Neural crest cell (in vitro differentiated cells): ENCODE measurements at regions not wholly inside any gene's neighbourhood (a gene's known extent, or its start where the extent isn't known, plus 50 kb on each side); places are given as distances from the start of the nearest gene placed in this dataset.

Experiments used
- DNase-seq: peaks from one replicate; pipeline ENCODE4 v3.0.0; 2021; ENCODE audit warnings: low read depth, mixed read lengths, low spot score
- H3K27ac Mint-ChIP-seq: one replicate; pipeline ENCODE4 v1.8.0; 2021; ENCODE audit warnings: mild to moderate bottlenecking, mixed read lengths; ENCODE audit not compliant: unreplicated experiment
- H3K27me3 Mint-ChIP-seq: 2 replicates; pipeline ENCODE4 v1.8.0; 2021; ENCODE audit warnings: low read depth, mild to moderate bottlenecking, mixed read lengths
- H3K36me3 Mint-ChIP-seq: 2 replicates; pipeline ENCODE4 v1.8.0; 2021; ENCODE audit warnings: low read depth, mild to moderate bottlenecking, mixed read lengths
- H3K4me1 Mint-ChIP-seq: 2 replicates; pipeline ENCODE4 v1.8.0; 2021; ENCODE audit warnings: mixed read lengths
- H3K4me3 Mint-ChIP-seq: one replicate; pipeline ENCODE4 v1.8.0; 2021; ENCODE audit warnings: mild to moderate bottlenecking, mixed read lengths
- H3K9me3 Mint-ChIP-seq: 2 replicates; pipeline ENCODE4 v1.8.0; 2021; ENCODE audit warnings: mixed read lengths
- CTCF ChIP-seq: fragments of 200-600 bp; sonication (generic); conservative IDR thresholded peaks from 2 replicates; pipeline ENCODE4 v1.5.0; 2021; ENCODE audit warnings: antibody characterized with exemption, mild to moderate bottlenecking

- no peak overlapping the region for H3K4me3 Mint-ChIP-seq
Measured at GRCh38 chr4:53802500-53802899, 211.2 kb upstream of the LNX1 start.

DNA sequence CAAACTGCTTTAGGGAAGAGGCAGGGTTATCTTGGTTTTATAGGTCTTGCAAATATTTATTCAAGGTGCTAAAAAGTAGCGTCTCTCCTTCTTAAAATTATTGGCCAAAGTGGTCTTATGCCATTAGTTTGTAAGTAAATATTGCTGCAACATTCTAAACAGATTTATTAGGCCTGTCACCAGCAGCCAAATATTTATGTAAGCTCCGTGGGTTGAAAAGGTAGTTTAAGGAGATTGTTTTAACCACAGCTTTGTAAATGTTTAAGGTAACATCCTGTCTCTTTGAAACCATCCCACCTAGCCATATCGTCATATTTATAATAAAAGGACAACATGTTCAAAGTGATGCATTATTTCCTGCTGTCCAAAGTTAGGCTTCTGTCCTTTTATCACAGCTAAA, 210.1 kb upstream of the LNX1 start:
- TF ChIP-seq CTCF = no peak
- Mint-ChIP-seq H3K4me3 (no peak overlapping the region), H3K27ac (no peak overlapping the region), H3K4me1 (no peaks in the 10 kb centered on the region), H3K9me3 (no peaks in the 10 kb centered on the region), H3K27me3 (no peaks in the 10 kb centered on the region), H3K36me3 (no peaks in the 10 kb centered on the region)
- DNase-seq = no peak

More at GRCh38 chr4:53802500-53802899, 211.2 kb upstream of the LNX1 start:
- no peak for TF ChIP-seq CTCF
- no peaks in the 10 kb centered on the region for H3K27me3 Mint-ChIP-seq
- no peaks in the 10 kb centered on the region for H3K9me3 Mint-ChIP-seq
- no peaks in the 10 kb centered on the region for H3K4me1 Mint-ChIP-seq
- no peaks in the 10 kb centered on the region for H3K36me3 Mint-ChIP-seq
- H3K27ac Mint-ChIP-seq = no peak overlapping the region
- DNase-seq = no peak

GRCh38 chr4:53800741-53801140, 209.5 kb upstream of the LNX1 start:
- Mint-ChIP-seq H3K36me3 (no peaks in the 10 kb centered on the region), H3K9me3 (no peaks in the 10 kb centered on the region), H3K4me1 (no peaks in the 10 kb centered on the region), H3K4me3 (no peak overlapping the region), H3K27ac (no peak overlapping the region), H3K27me3 (no peaks in the 10 kb centered on the region)
- no peak for TF ChIP-seq CTCF
- no peak for DNase-seq

GRCh38 chr4:53793096-53793495, 201.8 kb upstream of the LNX1 start:
- Mint-ChIP-seq H3K36me3 (no peaks in the 10 kb centered on the region), H3K4me1 (no peaks in the 10 kb centered on the region)

DNA sequence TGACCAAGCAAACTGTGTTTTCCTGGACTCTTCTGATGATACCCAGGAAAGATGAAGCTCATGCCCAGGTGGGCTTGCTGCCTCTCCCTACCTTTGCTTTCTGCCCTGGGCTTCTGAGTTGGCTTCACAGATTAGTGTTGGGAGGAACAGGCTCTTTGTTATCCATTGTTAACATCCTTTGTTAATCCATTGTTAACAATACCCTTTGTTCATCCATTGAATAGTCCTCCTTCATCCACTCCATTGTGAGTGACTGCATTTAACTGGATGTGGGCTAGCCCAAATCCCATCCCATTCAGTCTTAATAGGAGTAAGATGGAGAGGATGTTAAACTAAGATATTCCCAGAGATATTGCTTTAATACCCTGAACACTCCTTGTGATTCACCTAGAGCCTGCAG, 199.0 kb upstream of the LNX1 start:
- no peak for DNase-seq
- Mint-ChIP-seq H3K4me1 (no peaks in the 10 kb centered on the region), H3K9me3 (no peaks in the 10 kb centered on the region), H3K27ac (no peak overlapping the region), H3K36me3 (no peaks in the 10 kb centered on the region), H3K4me3 (no peak overlapping the region), H3K27me3 (peaks cover 2% of the 10 kb centered on the region)
- no peak for TF ChIP-seq CTCF

More at GRCh38 chr4:53793096-53793495, 201.8 kb upstream of the LNX1 start:
- peaks cover 2% of the 10 kb centered on the region for H3K27me3 Mint-ChIP-seq
- H3K4me3 Mint-ChIP-seq = no peak overlapping the region
- no peaks in the 10 kb centered on the region for H3K9me3 Mint-ChIP-seq
- TF ChIP-seq CTCF = no peak
- no peak for DNase-seq
- no peak overlapping the region for H3K27ac Mint-ChIP-seq

DNA sequence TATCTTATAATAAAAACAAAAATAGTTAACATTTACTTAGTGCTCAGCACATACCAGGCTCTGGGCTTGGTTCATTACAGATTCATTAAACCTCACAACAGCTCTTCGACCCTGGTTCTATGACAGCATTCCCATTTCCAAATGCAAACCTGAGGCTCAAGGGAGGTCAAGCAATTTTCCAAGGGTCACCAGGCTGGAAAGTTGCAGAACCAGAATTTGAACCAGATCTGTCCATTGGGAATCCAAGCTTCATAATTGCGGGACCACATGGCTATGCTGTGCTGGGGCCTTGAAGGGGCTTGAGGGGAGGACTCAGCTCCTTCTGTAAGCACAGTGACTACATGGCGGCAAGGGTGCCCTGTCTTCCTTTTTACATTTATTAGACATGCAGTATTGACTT, 197.3 kb upstream of the LNX1 start:
- no peaks in the 10 kb centered on the region for H3K4me1 Mint-ChIP-seq
- no peak for TF ChIP-seq CTCF
- no peaks in the 10 kb centered on the region for H3K36me3 Mint-ChIP-seq
- H3K9me3 Mint-ChIP-seq = peaks cover 3% of the 10 kb centered on the region
- no peak overlapping the region for H3K4me3 Mint-ChIP-seq
- peaks cover 5% of the 10 kb centered on the region for H3K27me3 Mint-ChIP-seq
- no peak for DNase-seq
- H3K27ac Mint-ChIP-seq = no peak overlapping the region
